ENCODE measurements at regions not wholly inside any gene's neighbourhood (a gene's known extent, or its start where the extent isn't known, plus 50 kb on each side); places are given as distances from the start of the nearest gene placed in this dataset.

DNA sequence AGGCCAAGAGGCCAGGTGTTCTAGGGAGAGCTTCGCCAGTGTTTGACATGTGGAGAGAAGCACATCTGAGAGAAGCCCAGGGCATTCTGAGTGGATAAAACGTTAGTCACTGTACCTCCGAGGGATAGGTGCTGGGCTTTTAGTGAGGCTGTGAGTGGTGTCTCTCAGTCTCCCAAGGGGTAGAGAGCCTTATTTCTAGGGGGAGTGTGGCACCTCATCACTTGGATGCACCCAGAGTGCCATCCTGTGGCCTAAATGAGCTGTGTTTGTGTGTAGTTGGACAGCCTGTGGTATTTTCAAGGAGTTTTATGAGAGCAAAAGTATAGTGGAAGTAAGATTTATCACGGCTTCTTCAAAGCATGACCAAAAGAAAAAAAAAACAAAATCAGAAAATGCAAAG, 1046.9 kb upstream of the WWC1 start:
- no CpG with 5 or more reads among the region's 4 CpGs for WGBS (ENCODE audit: extremely low coverage, insufficient coverage, insufficient read length)
- H3K23ac ChIP-seq (ENCODE audit: low read length): no peak overlapping the region

DNA sequence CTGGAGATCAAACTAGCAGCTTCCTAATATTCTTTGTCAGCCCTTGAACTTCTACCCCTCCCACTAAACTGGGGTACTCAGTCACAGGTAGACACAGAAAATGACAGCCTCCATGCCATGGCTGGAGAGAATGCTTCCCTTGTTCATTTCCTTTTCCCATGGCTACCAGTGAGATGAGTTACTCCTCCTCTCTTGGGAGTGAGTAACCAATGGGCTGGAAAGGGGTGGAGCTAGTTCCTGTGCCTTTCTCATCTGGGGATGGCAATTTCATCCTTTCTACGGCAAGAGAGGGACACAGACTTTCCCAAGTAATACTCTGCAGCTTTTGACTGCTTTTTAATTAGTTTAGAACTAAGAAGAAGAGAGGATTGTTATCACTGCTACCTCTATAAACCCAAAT, 1045.6 kb upstream of the WWC1 start:
- Histone ChIP-seq H3K4me3 (ENCODE audit: low read depth, low read length) (no peak overlapping the region), H2BK5ac (ENCODE audit: low read depth, low read length, poor library complexity) (no peak overlapping the region), H2BK12ac (ENCODE audit: low read length) (no peak overlapping the region), H3K9me3 (ENCODE audit: insufficient read depth, low read depth, low read length) (no peaks in the 10 kb centered on the region), H3K36me3 (ENCODE audit: control insufficient read depth in 1 of 2, insufficient read depth in 2 of 2, low read length in 2 of 2) (no peaks in the 10 kb centered on the region), H3K27ac (ENCODE audit: low read depth, low read length) (no peak overlapping the region), H3K79me2 (ENCODE audit: control insufficient read depth, insufficient read depth, low read length, poor library complexity) (no peaks in the 10 kb centered on the region), H3K79me1 (ENCODE audit: low read length) (no peaks in the 10 kb centered on the region), H3K4me2 (ENCODE audit: low read length) (no peak overlapping the region), H3K4me1 (ENCODE audit: control insufficient read depth in 1 of 2, insufficient read depth in 2 of 2, low read length in 2 of 2) (no peaks in the 10 kb centered on the region), H3K4ac (ENCODE audit: low read depth, low read length) (no peak overlapping the region), H3K14ac (ENCODE audit: low read length) (no peak overlapping the region), H2AFZ (ENCODE audit: insufficient read depth, low read length, poor library complexity) (no peak overlapping the region), H4K91ac (ENCODE audit: low read depth, low read length) (no peak overlapping the region), H4K8ac (ENCODE audit: low read depth, low read length) (no peak overlapping the region), H3K23ac (ENCODE audit: low read length) (no peak overlapping the region), H4K12ac (ENCODE audit: low read depth, low read length) (no peak overlapping the region), H3K18ac (ENCODE audit: low read length) (no peak overlapping the region), H2AK5ac (ENCODE audit: low read length) (no peak overlapping the region), H2BK120ac (ENCODE audit: insufficient read depth, low read length, poor library complexity) (no peak overlapping the region), H3K9ac (ENCODE audit: low read length) (no peak overlapping the region), H3K27me3 (ENCODE audit: insufficient read depth, low read length) (no peaks in the 10 kb centered on the region)
- no CpG with 5 or more reads among the region's 1 CpG for WGBS (ENCODE audit: extremely low coverage, insufficient coverage, insufficient read length)
- DNase-seq: no peak

More for the DNA sequence above, 1046.9 kb upstream of the WWC1 start:
- H2AK5ac ChIP-seq (ENCODE audit: low read length): no peak overlapping the region
- H3K9ac ChIP-seq (ENCODE audit: low read length): no peak overlapping the region
- H2BK120ac ChIP-seq (ENCODE audit: insufficient read depth, low read length, poor library complexity): no peak overlapping the region
- H2BK12ac ChIP-seq (ENCODE audit: low read length): no peak overlapping the region
- H3K4me1 ChIP-seq (ENCODE audit: control insufficient read depth in 1 of 2, insufficient read depth in 2 of 2, low read length in 2 of 2): no peaks in the 10 kb centered on the region
- no peak overlapping the region for H4K12ac ChIP-seq (ENCODE audit: low read depth, low read length)
- H3K14ac ChIP-seq (ENCODE audit: low read length): no peak overlapping the region
- no peak overlapping the region for H2BK5ac ChIP-seq (ENCODE audit: low read depth, low read length, poor library complexity)
- H3K9me3 ChIP-seq (ENCODE audit: insufficient read depth, low read depth, low read length): no peaks in the 10 kb centered on the region
- no peak overlapping the region for H4K91ac ChIP-seq (ENCODE audit: low read depth, low read length)
- H3K18ac ChIP-seq (ENCODE audit: low read length): no peak overlapping the region
- no peaks in the 10 kb centered on the region for H3K27me3 ChIP-seq (ENCODE audit: insufficient read depth, low read length)
- H4K8ac ChIP-seq (ENCODE audit: low read depth, low read length): no peak overlapping the region
- H2AFZ ChIP-seq (ENCODE audit: insufficient read depth, low read length, poor library complexity): no peak overlapping the region
- H3K4me2 ChIP-seq (ENCODE audit: low read length): no peak overlapping the region
- no peaks in the 10 kb centered on the region for H3K79me1 ChIP-seq (ENCODE audit: low read length)
- no peak for DNase-seq
- H3K36me3 ChIP-seq (ENCODE audit: control insufficient read depth in 1 of 2, insufficient read depth in 2 of 2, low read length in 2 of 2): no peaks in the 10 kb centered on the region
- H3K79me2 ChIP-seq (ENCODE audit: control insufficient read depth, insufficient read depth, low read length, poor library complexity): no peaks in the 10 kb centered on the region
- no peak overlapping the region for H3K27ac ChIP-seq (ENCODE audit: low read depth, low read length)
- H3K4ac ChIP-seq (ENCODE audit: low read depth, low read length): no peak overlapping the region
- no peak overlapping the region for H3K4me3 ChIP-seq (ENCODE audit: low read depth, low read length)

DNA sequence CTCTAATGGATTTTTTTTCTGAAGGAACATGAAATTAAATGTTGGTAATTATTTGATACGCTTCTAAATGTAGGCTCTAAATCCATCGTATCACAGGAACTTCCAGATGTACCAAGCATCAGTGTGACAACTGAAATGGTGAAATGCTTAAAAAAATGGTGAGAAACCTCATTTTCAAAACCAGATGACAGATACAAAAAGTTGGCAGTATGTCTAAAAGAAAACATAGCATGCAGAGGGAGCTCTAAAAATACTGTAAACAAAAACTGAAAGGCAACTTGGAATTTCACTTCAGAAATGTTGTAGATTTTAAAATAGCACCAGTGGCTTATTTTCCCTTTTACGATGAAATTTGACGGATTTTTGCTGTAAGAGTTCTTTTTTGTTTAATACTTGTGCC, 1043.6 kb upstream of the WWC1 start:
- Histone ChIP-seq H3K36me3 (ENCODE audit: control insufficient read depth in 1 of 2, insufficient read depth in 2 of 2, low read length in 2 of 2) (no peaks in the 10 kb centered on the region), H3K79me2 (ENCODE audit: control insufficient read depth, insufficient read depth, low read length, poor library complexity) (no peaks in the 10 kb centered on the region)

DNA sequence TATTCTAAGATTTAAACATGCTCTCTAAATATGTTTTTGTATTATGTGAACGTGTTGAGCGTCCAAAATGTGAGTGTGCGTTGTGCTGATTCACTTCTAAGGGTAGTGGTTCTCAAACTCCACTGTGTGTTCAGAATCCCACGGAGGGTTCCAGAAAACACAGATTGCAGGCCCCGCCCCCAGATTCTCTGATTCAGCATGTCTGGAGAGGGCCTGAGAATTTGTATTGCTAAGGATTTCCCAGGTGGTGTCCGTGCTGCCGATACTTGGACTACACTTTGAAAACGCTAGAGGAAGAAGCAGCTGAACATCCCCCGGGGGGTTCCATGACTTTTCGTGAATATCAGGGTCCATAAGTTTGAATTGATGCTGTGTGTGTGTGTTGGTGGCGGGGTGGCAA, 1043.2 kb upstream of the WWC1 start:
- Histone ChIP-seq H3K9me3 (ENCODE audit: insufficient read depth, low read depth, low read length) (no peaks in the 10 kb centered on the region), H2BK120ac (ENCODE audit: insufficient read depth, low read length, poor library complexity) (no peak overlapping the region), H4K8ac (ENCODE audit: low read depth, low read length) (no peak overlapping the region), H3K27ac (ENCODE audit: low read depth, low read length) (no peak overlapping the region), H2AK5ac (ENCODE audit: low read length) (no peak overlapping the region), H2BK5ac (ENCODE audit: low read depth, low read length, poor library complexity) (no peak overlapping the region), H3K79me1 (ENCODE audit: low read length) (no peaks in the 10 kb centered on the region), H3K14ac (ENCODE audit: low read length) (no peak overlapping the region), H3K79me2 (ENCODE audit: control insufficient read depth, insufficient read depth, low read length, poor library complexity) (no peaks in the 10 kb centered on the region), H3K4me1 (ENCODE audit: control insufficient read depth in 1 of 2, insufficient read depth in 2 of 2, low read length in 2 of 2) (no peaks in the 10 kb centered on the region), H2AFZ (ENCODE audit: insufficient read depth, low read length, poor library complexity) (no peak overlapping the region), H3K23ac (ENCODE audit: low read length) (no peak overlapping the region), H4K91ac (ENCODE audit: low read depth, low read length) (no peak overlapping the region), H2BK12ac (ENCODE audit: low read length) (no peak overlapping the region), H3K4me3 (ENCODE audit: low read depth, low read length) (no peak overlapping the region), H3K36me3 (ENCODE audit: control insufficient read depth in 1 of 2, insufficient read depth in 2 of 2, low read length in 2 of 2) (no peaks in the 10 kb centered on the region), H4K12ac (ENCODE audit: low read depth, low read length) (no peak overlapping the region), H3K4me2 (ENCODE audit: low read length) (no peak overlapping the region), H3K4ac (ENCODE audit: low read depth, low read length) (no peak overlapping the region), H3K18ac (ENCODE audit: low read length) (no peak overlapping the region), H3K9ac (ENCODE audit: low read length) (no peak overlapping the region), H3K27me3 (ENCODE audit: insufficient read depth, low read length) (no peaks in the 10 kb centered on the region)
- WGBS (ENCODE audit: extremely low coverage, insufficient coverage, insufficient read length): no CpG with 5 or more reads among the region's 11 CpGs
- no peak for DNase-seq

More for the DNA sequence above, 1043.6 kb upstream of the WWC1 start:
- Histone ChIP-seq H3K4me3 (ENCODE audit: low read depth, low read length) (no peak overlapping the region), H3K18ac (ENCODE audit: low read length) (no peak overlapping the region), H2AFZ (ENCODE audit: insufficient read depth, low read length, poor library complexity) (no peak overlapping the region), H3K9ac (ENCODE audit: low read length) (no peak overlapping the region), H4K91ac (ENCODE audit: low read depth, low read length) (no peak overlapping the region), H4K12ac (ENCODE audit: low read depth, low read length) (no peak overlapping the region), H3K4ac (ENCODE audit: low read depth, low read length) (no peak overlapping the region), H2BK120ac (ENCODE audit: insufficient read depth, low read length, poor library complexity) (no peak overlapping the region), H3K9me3 (ENCODE audit: insufficient read depth, low read depth, low read length) (no peaks in the 10 kb centered on the region), H3K4me1 (ENCODE audit: control insufficient read depth in 1 of 2, insufficient read depth in 2 of 2, low read length in 2 of 2) (no peaks in the 10 kb centered on the region), H3K4me2 (ENCODE audit: low read length) (no peak overlapping the region), H2AK5ac (ENCODE audit: low read length) (no peak overlapping the region), H3K27ac (ENCODE audit: low read depth, low read length) (no peak overlapping the region), H3K23ac (ENCODE audit: low read length) (no peak overlapping the region), H4K8ac (ENCODE audit: low read depth, low read length) (no peak overlapping the region), H3K14ac (ENCODE audit: low read length) (no peak overlapping the region), H3K79me1 (ENCODE audit: low read length) (no peaks in the 10 kb centered on the region), H2BK5ac (ENCODE audit: low read depth, low read length, poor library complexity) (no peak overlapping the region), H2BK12ac (ENCODE audit: low read length) (no peak overlapping the region), H3K27me3 (ENCODE audit: insufficient read depth, low read length) (no peaks in the 10 kb centered on the region)
- no peak for DNase-seq
- WGBS (ENCODE audit: extremely low coverage, insufficient coverage, insufficient read length): no CpG with 5 or more reads among the region's 4 CpGs

Data from trophoblast cell (in vitro differentiated cells and primary cell).